WTC11 (cell line): ENCODE measurements at regions not wholly inside any gene's neighbourhood (a gene's known extent, or its start where the extent isn't known, plus 50 kb on each side); places are given as distances from the start of the nearest gene placed in this dataset.

Experiments
- ATAC-seq: fragments of 200-7000 bp; cut with Tn5 transposase; 2 replicates; pipeline ENCODE4 v1.10.0; 2021; ENCODE audit warnings: mild to moderate bottlenecking, moderate library complexity
- CTCF ChIA-PET: fragments of 300-600 bp; sonication (Branson Sonifier 250); formaldehyde crosslinking; loops from one replicate; lab custom pipeline; 2021; ENCODE audit warnings: antibody characterized with exemption; lab: Charles Lee
- POLR2A ChIA-PET: fragments of 350-600 bp; sonication (Branson Sonifier 250); formaldehyde crosslinking; loops from one replicate; lab custom pipeline; 2021; ENCODE audit warnings: antibody characterized with exemption; lab: Charles Lee
- DNase-seq: peaks from one replicate; pipeline ENCODE4 v3.0.0; 2021; ENCODE audit warnings: low spot score
- H3K27ac Mint-ChIP-seq: 2 replicates; pipeline ENCODE4 v1.8.0; 2021; ENCODE audit warnings: mixed read lengths
- H3K27me3 Mint-ChIP-seq: 2 replicates; pipeline ENCODE4 v1.8.0; 2021; ENCODE audit warnings: low read depth, mild to moderate bottlenecking, moderate library complexity, mixed read lengths
- H3K36me3 Mint-ChIP-seq: 2 replicates; pipeline ENCODE4 v1.8.0; 2021; ENCODE audit warnings: mixed read lengths
- H3K4me1 Mint-ChIP-seq: 2 replicates; pipeline ENCODE4 v1.8.0; 2022; ENCODE audit warnings: mixed read lengths
- H3K4me3 Mint-ChIP-seq: 2 replicates; pipeline ENCODE4 v1.8.0; 2021; ENCODE audit warnings: mild to moderate bottlenecking, moderate library complexity, mixed read lengths
- H3K9me3 Mint-ChIP-seq: 2 replicates; pipeline ENCODE4 v1.8.0; 2021; ENCODE audit warnings: mixed read lengths
- AFF4 ChIP-seq: sonication (generic); formaldehyde crosslinking; IDR thresholded peaks from 2 replicates; pipeline ENCODE4 v1.8.1; 2023; ENCODE audit warnings: mild to moderate bottlenecking, missing genetic modification reagents, borderline replicate concordance
- ATF3 ChIP-seq: sonication (generic); formaldehyde crosslinking; conservative IDR thresholded peaks from 2 replicates; pipeline ENCODE4 v1.8.1; 2022; ENCODE audit warnings: mild to moderate bottlenecking, missing genetic modification reagents
- ATF6 ChIP-seq: sonication (generic); formaldehyde crosslinking; IDR thresholded peaks from 2 replicates; pipeline ENCODE4 v1.8.1; 2023; ENCODE audit warnings: mild to moderate bottlenecking, missing genetic modification reagents
- ERG ChIP-seq: fragments of 250-450 bp; sonication (Bioruptor Pico); IDR thresholded peaks from 2 replicates; pipeline ENCODE4 v1.8.0; 2021; ENCODE audit warnings: mild to moderate bottlenecking
- GTF2I ChIP-seq: fragments of 250-450 bp; sonication (Bioruptor Pico); conservative IDR thresholded peaks from 2 replicates; pipeline ENCODE4 v1.4.0; 2021; ENCODE audit warnings: mild to moderate bottlenecking
- HMGA2 ChIP-seq: fragments of 250-450 bp; sonication (Bioruptor Pico); IDR thresholded peaks from 2 replicates; pipeline ENCODE4 v1.4.0; 2021; ENCODE audit warnings: mild to moderate bottlenecking, moderate library complexity
- IRF1 ChIP-seq: sonication (generic); formaldehyde crosslinking; IDR thresholded peaks from 2 replicates; pipeline ENCODE4 v1.8.0; 2023; ENCODE audit warnings: missing genetic modification reagents
- KAT7 ChIP-seq: sonication (generic); formaldehyde crosslinking; IDR thresholded peaks from 2 replicates; pipeline ENCODE4 v1.8.1; 2023; ENCODE audit warnings: missing genetic modification reagents, mild to moderate bottlenecking, borderline replicate concordance
- MAX ChIP-seq: sonication (generic); formaldehyde crosslinking; IDR thresholded peaks from 2 replicates; pipeline ENCODE4 v1.8.0; 2022; ENCODE audit warnings: mild to moderate bottlenecking, missing genetic modification reagents
- MLX ChIP-seq: sonication (generic); formaldehyde crosslinking; IDR thresholded peaks from 2 replicates; pipeline ENCODE4 v1.8.1; 2023; ENCODE audit warnings: mild to moderate bottlenecking, missing genetic modification reagents, moderate library complexity
- MXD4 ChIP-seq: fragments of 250-450 bp; sonication (Bioruptor Pico); IDR thresholded peaks from 2 replicates; pipeline ENCODE4 v1.8.0; 2021; ENCODE audit warnings: mild to moderate bottlenecking, moderate library complexity, borderline replicate concordance
- NFE2L1 ChIP-seq: sonication (generic); formaldehyde crosslinking; IDR thresholded peaks from 2 replicates; pipeline ENCODE4 v1.8.1; 2023; ENCODE audit warnings: missing genetic modification reagents
- NFYB ChIP-seq: sonication (generic); formaldehyde crosslinking; conservative IDR thresholded peaks from 2 replicates; pipeline ENCODE4 v1.8.0; 2022; ENCODE audit warnings: low read depth, missing genetic modification reagents
- OVOL2 ChIP-seq: fragments of 250-450 bp; sonication (Bioruptor Pico); IDR thresholded peaks from 2 replicates; pipeline ENCODE4 v1.9.0; 2021; ENCODE audit warnings: mild to moderate bottlenecking, borderline replicate concordance
- TP53 ChIP-seq: sonication (generic); formaldehyde crosslinking; IDR thresholded peaks from 2 replicates; pipeline ENCODE4 v1.8.1; 2023; ENCODE audit warnings: mild to moderate bottlenecking, missing genetic modification reagents
- USF1 ChIP-seq: sonication (generic); formaldehyde crosslinking; IDR thresholded peaks from 2 replicates; pipeline ENCODE4 v1.8.0; 2022; ENCODE audit warnings: mild to moderate bottlenecking, missing genetic modification reagents
- USF2 ChIP-seq: sonication (generic); formaldehyde crosslinking; IDR thresholded peaks from 2 replicates; pipeline ENCODE4 v1.8.1; 2023; ENCODE audit warnings: mild to moderate bottlenecking, missing genetic modification reagents, moderate library complexity
- ZNF232 ChIP-seq: sonication (generic); formaldehyde crosslinking; IDR thresholded peaks from 2 replicates; pipeline ENCODE4 v1.8.0; 2022; ENCODE audit warnings: mild to moderate bottlenecking, missing genetic modification reagents
- ZNF512 ChIP-seq: sonication (generic); formaldehyde crosslinking; IDR thresholded peaks from 2 replicates; pipeline ENCODE4 v1.8.1; 2022; ENCODE audit warnings: missing genetic modification reagents, borderline replicate concordance
- ZSCAN18 ChIP-seq: fragments of 250-450 bp; sonication (Bioruptor Pico); IDR thresholded peaks from 2 replicates; pipeline ENCODE4 v2.1.2; 2022; ENCODE audit warnings: mild to moderate bottlenecking, moderate library complexity

- CTCF ChIA-PET = no interaction called here
- no peak for DNase-seq
- no peak overlapping the region for H3K27ac Mint-ChIP-seq
- H3K27me3 Mint-ChIP-seq = no peaks in the 10 kb centered on the region; the same call in 1 of the 2 replicates
- H3K9me3 Mint-ChIP-seq = peaks cover 3% of the 10 kb centered on the region; the same call in 1 of the 2 replicates
- H3K4me3 Mint-ChIP-seq = no peak overlapping the region
- TF ChIP-seq USF1 = peak; percentile 70; the same call in 1 of the 2 replicates
- TF ChIP-seq ATF3 = no peak
- peak; percentile 86 for TF ChIP-seq USF2
- TF ChIP-seq NFYB = peak; percentile 52; the same call in 1 of the 2 replicates
- no peaks in the 10 kb centered on the region for H3K36me3 Mint-ChIP-seq
- POLR2A ChIA-PET = interaction anchor here (0.6 kb wide), 1 partner anchor 119 kb away, joined by 3 read pairs; no protein-coding TSS in a partner anchor
- ATAC-seq = peak; percentile 71
- H3K4me1 Mint-ChIP-seq = peaks cover 6% of the 10 kb centered on the region
These were observed 67.9 kb upstream of the ZBTB40 start for GRCh38 chr1:22383526-22384294.

GRCh38 chr1:22385537-22385936, 66.1 kb upstream of the ZBTB40 start:
- H3K36me3 Mint-ChIP-seq = no peaks in the 10 kb centered on the region
- H3K27ac Mint-ChIP-seq = no peak overlapping the region
- DNase-seq (no peak), ATAC-seq (no peak)
- CTCF ChIA-PET = no interaction called here
- peaks cover 3% of the 10 kb centered on the region; the same call in 1 of the 2 replicates for H3K9me3 Mint-ChIP-seq
- POLR2A ChIA-PET = no interaction called here
- no peak overlapping the region for H3K4me3 Mint-ChIP-seq
- peaks cover 14% of the 10 kb centered on the region for H3K4me1 Mint-ChIP-seq
- no peaks in the 10 kb centered on the region; the same call in 1 of the 2 replicates for H3K27me3 Mint-ChIP-seq
- TF ChIP-seq OVOL2 (no peak), AFF4 (CRISPR knock-in tag) (no peak), GTF2I (no peak), ERG (CRISPR knock-in tag) (no peak), TP53 (no peak), HMGA2 (CRISPR knock-in tag) (no peak), NFE2L1 (CRISPR knock-in tag) (no peak), ZNF232 (CRISPR knock-in tag) (no peak), KAT7 (CRISPR knock-in tag) (no peak), ATF6 (CRISPR knock-in tag) (no peak), ZSCAN18 (CRISPR knock-in tag) (no peak), ZNF512 (CRISPR knock-in tag) (no peak), MLX (CRISPR knock-in tag) (no peak), IRF1 (CRISPR knock-in tag) (no peak), MXD4 (CRISPR knock-in tag) (no peak), MAX (CRISPR knock-in tag) (no peak)
